Bronchial epithelial cell (primary cell): ENCODE measurements at regions not wholly inside any gene's neighbourhood (a gene's known extent, or its start where the extent isn't known, plus 50 kb on each side); places are given as distances from the start of the nearest gene placed in this dataset.

Source experiments
- DNase-seq: peaks from one replicate; pipeline ENCODE4 v3.0.0-alpha.2; 2010; ENCODE audit warnings: low read depth
- FAIRE-seq: peaks from 2 replicates; lab custom pipeline; 2011; peaks lifted over from hg19 to GRCh38; lab: Jason Lieb, UNC
- H3K27me3 ChIP-seq: 2 replicates; pipeline ENCODE4 v1.5.1; 2011; ENCODE audit warnings: low read length; ENCODE audit not compliant: control insufficient read depth, insufficient read depth
- H3K36me3 ChIP-seq: 2 replicates; pipeline ENCODE4 v1.5.1; 2011; ENCODE audit warnings: low read length; ENCODE audit not compliant: control insufficient read depth, insufficient read depth
- H3K4me3 ChIP-seq: 2 replicates; pipeline ENCODE4 v1.5.1; 2011; ENCODE audit warnings: mild to moderate bottlenecking, low read depth, low read length, control low read depth
- TF ChIP-seq, protein P1 (sequence below): IDR thresholded peaks from 2 replicates; pipeline ENCODE4 v1.5.1; 2011; ENCODE audit warnings: mild to moderate bottlenecking, moderate library complexity, low read length, control low read depth, inconsistent platforms; ENCODE audit not compliant: insufficient read depth, severe bottlenecking

DNA sequence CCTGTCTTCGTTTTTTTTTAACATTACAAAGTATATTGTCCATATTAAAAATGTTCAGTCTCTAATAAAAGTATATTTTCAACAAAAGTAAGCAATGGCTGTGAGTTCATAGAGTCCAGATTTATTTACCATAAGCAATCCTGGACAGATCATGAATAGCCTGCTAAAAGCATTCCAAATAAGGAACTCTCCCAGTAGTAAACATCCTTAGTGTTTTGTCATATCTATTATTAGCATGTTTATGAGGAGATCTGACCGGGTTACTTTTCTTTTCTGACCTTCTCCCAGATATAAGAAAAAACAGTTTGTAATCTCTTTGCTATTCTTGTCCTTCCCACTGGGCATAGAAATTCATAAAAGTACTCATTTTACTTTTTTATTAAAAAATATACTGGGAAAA lies 403.9 kb upstream of the ANO3 start:
- Histone ChIP-seq H3K36me3 (no peaks in the 10 kb centered on the region), H3K4me3 (no peak overlapping the region), H3K27me3 (no peaks in the 10 kb centered on the region)
- TF ChIP-seq, protein P1, sequence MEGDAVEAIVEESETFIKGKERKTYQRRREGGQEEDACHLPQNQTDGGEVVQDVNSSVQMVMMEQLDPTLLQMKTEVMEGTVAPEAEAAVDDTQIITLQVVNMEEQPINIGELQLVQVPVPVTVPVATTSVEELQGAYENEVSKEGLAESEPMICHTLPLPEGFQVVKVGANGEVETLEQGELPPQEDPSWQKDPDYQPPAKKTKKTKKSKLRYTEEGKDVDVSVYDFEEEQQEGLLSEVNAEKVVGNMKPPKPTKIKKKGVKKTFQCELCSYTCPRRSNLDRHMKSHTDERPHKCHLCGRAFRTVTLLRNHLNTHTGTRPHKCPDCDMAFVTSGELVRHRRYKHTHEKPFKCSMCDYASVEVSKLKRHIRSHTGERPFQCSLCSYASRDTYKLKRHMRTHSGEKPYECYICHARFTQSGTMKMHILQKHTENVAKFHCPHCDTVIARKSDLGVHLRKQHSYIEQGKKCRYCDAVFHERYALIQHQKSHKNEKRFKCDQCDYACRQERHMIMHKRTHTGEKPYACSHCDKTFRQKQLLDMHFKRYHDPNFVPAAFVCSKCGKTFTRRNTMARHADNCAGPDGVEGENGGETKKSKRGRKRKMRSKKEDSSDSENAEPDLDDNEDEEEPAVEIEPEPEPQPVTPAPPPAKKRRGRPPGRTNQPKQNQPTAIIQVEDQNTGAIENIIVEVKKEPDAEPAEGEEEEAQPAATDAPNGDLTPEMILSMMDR: no peak
- DNase-seq (no peak), FAIRE-seq (no peak)

DNA sequence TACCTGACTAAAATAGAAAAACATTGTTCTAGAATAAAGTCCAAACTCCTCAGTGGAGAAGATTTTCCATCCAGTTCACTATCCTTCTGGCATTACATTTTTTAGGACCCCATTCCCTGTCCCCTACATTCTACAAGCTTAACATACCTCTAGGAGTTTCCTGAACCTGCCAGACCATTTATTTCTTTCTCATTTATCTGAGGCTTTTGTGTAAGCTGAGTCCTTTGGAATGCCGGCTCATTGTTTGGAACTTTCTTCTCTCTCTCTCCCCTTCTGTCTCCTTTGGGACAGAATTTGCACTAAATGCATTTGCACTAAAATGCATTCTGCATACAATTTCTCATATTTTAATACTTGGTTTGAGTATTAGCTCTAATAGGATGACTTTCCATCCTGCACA lies 393.0 kb upstream of the ANO3 start:
- no peak for FAIRE-seq
- H3K27me3 ChIP-seq: peaks cover 1% of the 10 kb centered on the region
- no peaks in the 10 kb centered on the region for H3K36me3 ChIP-seq
- TF ChIP-seq, protein P1: no peak
- no peak for DNase-seq
- no peak overlapping the region for H3K4me3 ChIP-seq

DNA sequence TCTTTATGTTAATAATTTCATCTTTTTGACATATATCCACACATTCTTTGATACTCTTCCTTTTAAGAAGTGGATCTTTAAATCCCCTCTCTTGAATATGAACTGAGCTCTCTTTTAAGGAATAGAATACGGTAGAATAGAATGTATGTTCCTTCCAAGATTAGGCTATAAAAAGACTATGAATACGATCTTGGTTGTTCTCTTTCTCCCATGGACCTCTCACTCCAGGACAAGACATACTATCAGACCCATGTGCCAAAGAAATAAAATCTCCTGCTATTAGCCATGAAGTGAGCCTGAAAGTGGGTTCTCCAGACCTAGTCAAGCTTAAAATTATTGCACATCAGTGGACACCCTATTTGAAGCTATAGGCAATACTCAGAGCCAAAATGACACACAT lies 392.2 kb upstream of the ANO3 start:
- Histone ChIP-seq H3K27me3 (peaks cover 1% of the 10 kb centered on the region), H3K36me3 (no peaks in the 10 kb centered on the region), H3K4me3 (no peak overlapping the region)
- TF ChIP-seq, protein P1: no peak
- no peak for FAIRE-seq
- DNase-seq: no peak

DNA sequence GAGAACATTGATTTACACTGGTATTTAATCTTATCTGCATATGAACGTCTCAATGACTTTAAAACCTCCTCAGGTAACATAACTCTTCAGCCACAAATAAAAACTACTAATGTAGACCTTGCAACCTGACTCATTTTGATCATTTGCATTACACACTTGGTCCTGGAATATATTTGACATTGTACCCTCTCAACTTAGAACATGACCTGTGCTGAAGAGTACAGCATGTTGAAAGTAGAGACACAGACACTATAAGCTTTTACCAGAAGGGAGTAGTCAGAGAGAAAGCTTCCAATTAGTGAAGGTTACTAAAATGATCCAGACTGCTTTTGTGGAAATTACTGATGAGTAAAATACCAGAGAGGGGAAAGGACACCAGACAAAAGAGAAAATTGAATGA lies 390.6 kb upstream of the ANO3 start:
- FAIRE-seq (no peak), DNase-seq (no peak)
- no peak overlapping the region for H3K4me3 ChIP-seq
- TF ChIP-seq, protein P1: no peak
- H3K27me3 ChIP-seq: peaks cover 1% of the 10 kb centered on the region
- no peaks in the 10 kb centered on the region for H3K36me3 ChIP-seq

- DNase-seq (no peak), FAIRE-seq (no peak)
- H3K4me3 ChIP-seq: no peak overlapping the region
- H3K36me3 ChIP-seq: no peaks in the 10 kb centered on the region
- TF ChIP-seq, protein P1: no peak
- H3K27me3 ChIP-seq: peaks cover 1% of the 10 kb centered on the region
These were observed 388.9 kb upstream of the ANO3 start for GRCh38 chr11:25943031-25943430.
